Caco-2 (cell line): ENCODE measurements at regions not wholly inside any gene's neighbourhood (a gene's known extent, or its start where the extent isn't known, plus 50 kb on each side); places are given as distances from the start of the nearest gene placed in this dataset.

ENCODE experiments used
- BruUV-seq: library from RNA; stranded (reverse); fragments of 400-500 nt; replicated peaks from 2 replicates; lab custom pipeline; 2021; lab: Mats Ljungman, UMichigan
- CTCF ChIA-PET: fragments of 300-600 bp; sonication (Branson Sonifier 250); formaldehyde crosslinking; loops from one replicate; lab custom pipeline; 2022; ENCODE audit warnings: antibody characterized with exemption; lab: Charles Lee
- POLR2A ChIA-PET: fragments of 300-600 bp; sonication (Branson Sonifier 250); formaldehyde crosslinking; loops from one replicate; lab custom pipeline; 2022; ENCODE audit warnings: antibody characterized with exemption; lab: Charles Lee
- DNase-seq, 2 experiments: peaks; one replicate each; pipeline versions ENCODE4 v3.0.0 to v3.0.0-alpha.2; 2020 to 2022
- H3K27me3 ChIP-seq: replicated peaks from 2 replicates; pipeline ENCODE4 v1.6.0; 2011; ENCODE audit warnings: low read length; ENCODE audit not compliant: control insufficient read depth, insufficient read depth
- H3K36me3 ChIP-seq: 2 replicates; pipeline ENCODE4 v1.5.1; 2011; ENCODE audit warnings: low read length; ENCODE audit not compliant: control insufficient read depth, insufficient read depth
- H3K4me1 ChIP-seq: fragments of 250-450 bp; sonication (Bioruptor Pico); 2 replicates; pipeline ENCODE4 v1.5.1; 2020; ENCODE audit warnings: mild to moderate bottlenecking
- H3K4me3 ChIP-seq: 2 replicates; pipeline ENCODE4 v1.5.1; 2011; ENCODE audit warnings: low read depth, mild to moderate bottlenecking, control low read depth, low read length
- H3K9me3 ChIP-seq: fragments of 250-450 bp; sonication (Bioruptor Pico); 2 replicates; pipeline ENCODE4 v1.5.1; 2020; ENCODE audit warnings: mild to moderate bottlenecking, moderate library complexity
- H3K27ac Mint-ChIP-seq: one replicate; pipeline ENCODE4 v1.8.0; 2022; ENCODE audit warnings: mixed read lengths; ENCODE audit not compliant: unreplicated experiment
- H3K27me3 Mint-ChIP-seq: one replicate; pipeline ENCODE4 v1.8.0; 2022; ENCODE audit warnings: mixed read lengths; ENCODE audit not compliant: insufficient read depth, unreplicated experiment
- H3K36me3 Mint-ChIP-seq: one replicate; pipeline ENCODE4 v1.8.0; 2022; ENCODE audit warnings: mild to moderate bottlenecking, mixed read lengths; ENCODE audit not compliant: insufficient read depth, unreplicated experiment
- H3K4me1 Mint-ChIP-seq: one replicate; pipeline ENCODE4 v1.8.0; 2022; ENCODE audit warnings: low read depth, mixed read lengths; ENCODE audit not compliant: unreplicated experiment
- H3K4me3 Mint-ChIP-seq: one replicate; pipeline ENCODE4 v1.8.0; 2022; ENCODE audit warnings: mild to moderate bottlenecking, moderate library complexity, mixed read lengths; ENCODE audit not compliant: unreplicated experiment
- H3K9me3 Mint-ChIP-seq: one replicate; pipeline ENCODE4 v1.8.0; 2022; ENCODE audit warnings: mixed read lengths; ENCODE audit not compliant: unreplicated experiment
- intact Hi-C: fragments of 100-400 bp; cut with micrococcal nuclease; formaldehyde crosslinking; loops from one replicate; pipeline ENCODE4 v1.10.0; 2022; ENCODE audit not compliant: unreplicated experiment
- TF ChIP-seq, protein P1 (sequence below), 2 experiments: fragments of 200-600 bp in 1 of 2; IDR thresholded peaks; 1 replicate in 1 of 2; 2 replicates in 1 of 2; pipeline versions ENCODE4 v1.5.1 to v1.8.0; 2011 to 2022; ENCODE audit warnings: antibody characterized with exemption in 1 of 2, control low read depth in 1 of 2, inconsistent platforms in 1 of 2, low read depth in 1 of 2, low read length in 1 of 2, mild to moderate bottlenecking in 1 of 2, moderate library complexity in 1 of 2; ENCODE audit not compliant: insufficient read depth in 1 of 2, severe bottlenecking in 1 of 2, unreplicated experiment in 1 of 2

- Histone ChIP-seq H3K27me3 (no peaks in the 10 kb centered on the region), H3K4me1 (peaks cover 7% of the 10 kb centered on the region), H3K9me3 (no peaks in the 10 kb centered on the region), H3K4me3 (no peak overlapping the region), H3K36me3 (no peaks in the 10 kb centered on the region)
- Mint-ChIP-seq H3K27me3 (no peaks in the 10 kb centered on the region), H3K4me1 (peaks cover 9% of the 10 kb centered on the region), H3K9me3 (no peaks in the 10 kb centered on the region), H3K36me3 (no peaks in the 10 kb centered on the region), H3K4me3 (no peak overlapping the region), H3K27ac (no peak overlapping the region)
- DNase-seq = peak; percentile 55 to 75
- intact Hi-C loops = loop anchor here (1.0 kb wide), 1 partner anchor 32 kb away; no protein-coding TSS in a partner anchor
- ChIA-PET CTCF (no interaction called here), POLR2A (no interaction called here)
- BruUV-seq = no TSS peak
- TF ChIP-seq, protein P1, sequence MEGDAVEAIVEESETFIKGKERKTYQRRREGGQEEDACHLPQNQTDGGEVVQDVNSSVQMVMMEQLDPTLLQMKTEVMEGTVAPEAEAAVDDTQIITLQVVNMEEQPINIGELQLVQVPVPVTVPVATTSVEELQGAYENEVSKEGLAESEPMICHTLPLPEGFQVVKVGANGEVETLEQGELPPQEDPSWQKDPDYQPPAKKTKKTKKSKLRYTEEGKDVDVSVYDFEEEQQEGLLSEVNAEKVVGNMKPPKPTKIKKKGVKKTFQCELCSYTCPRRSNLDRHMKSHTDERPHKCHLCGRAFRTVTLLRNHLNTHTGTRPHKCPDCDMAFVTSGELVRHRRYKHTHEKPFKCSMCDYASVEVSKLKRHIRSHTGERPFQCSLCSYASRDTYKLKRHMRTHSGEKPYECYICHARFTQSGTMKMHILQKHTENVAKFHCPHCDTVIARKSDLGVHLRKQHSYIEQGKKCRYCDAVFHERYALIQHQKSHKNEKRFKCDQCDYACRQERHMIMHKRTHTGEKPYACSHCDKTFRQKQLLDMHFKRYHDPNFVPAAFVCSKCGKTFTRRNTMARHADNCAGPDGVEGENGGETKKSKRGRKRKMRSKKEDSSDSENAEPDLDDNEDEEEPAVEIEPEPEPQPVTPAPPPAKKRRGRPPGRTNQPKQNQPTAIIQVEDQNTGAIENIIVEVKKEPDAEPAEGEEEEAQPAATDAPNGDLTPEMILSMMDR (IDR thresholded peaks at IDR 0.05; ENCODE audit: insufficient read depth in 1 of 2, low read depth in 1 of 2, low read length in 1 of 2, severe bottlenecking in 1 of 2, unreplicated experiment in 1 of 2) = no peak
Measured at GRCh38 chr10:2111965-2112364, 374.6 kb upstream of the ADARB2 start.

GRCh38 chr10:2108496-2108895, 371.2 kb upstream of the ADARB2 start:
- Histone ChIP-seq H3K4me3 (no peak overlapping the region), H3K27me3 (no peaks in the 10 kb centered on the region), H3K36me3 (no peaks in the 10 kb centered on the region), H3K9me3 (no peaks in the 10 kb centered on the region), H3K4me1 (peaks cover 7% of the 10 kb centered on the region)
- intact Hi-C loops = no loop called here
- Mint-ChIP-seq H3K36me3 (no peaks in the 10 kb centered on the region), H3K9me3 (peaks cover 10% of the 10 kb centered on the region), H3K4me3 (no peak overlapping the region), H3K27ac (no peak overlapping the region), H3K4me1 (peaks cover 9% of the 10 kb centered on the region), H3K27me3 (no peaks in the 10 kb centered on the region)
- DNase-seq = no peak
- TF ChIP-seq, protein P1 (IDR thresholded peaks at IDR 0.05; ENCODE audit: insufficient read depth in 1 of 2, low read depth in 1 of 2, low read length in 1 of 2, severe bottlenecking in 1 of 2, unreplicated experiment in 1 of 2) = no peak
- BruUV-seq = no TSS peak
- ChIA-PET CTCF (no interaction called here), POLR2A (no interaction called here)

DNA sequence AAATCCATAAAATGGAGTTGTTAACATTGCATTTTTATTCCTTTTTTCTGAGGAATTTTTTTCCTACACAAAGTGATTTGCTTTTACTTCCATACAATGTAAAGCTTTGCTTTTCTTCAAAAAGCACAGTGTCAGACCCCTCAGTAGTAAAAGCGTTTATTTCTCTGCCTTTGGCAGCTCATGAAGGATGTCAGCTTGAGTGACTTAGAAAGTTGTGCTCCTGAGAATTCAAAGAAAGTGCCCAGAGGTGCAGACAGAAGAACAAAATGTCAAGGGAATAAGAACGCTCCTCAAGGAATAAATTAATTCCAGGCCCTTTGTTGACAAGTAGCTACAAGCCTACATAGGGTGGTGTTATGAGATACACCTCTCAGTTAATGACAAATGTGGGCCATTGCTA, 369.3 kb upstream of the ADARB2 start:
- CTCF ChIA-PET = no interaction called here
- BruUV-seq = no TSS peak
- H3K4me3 Mint-ChIP-seq = no peak overlapping the region
- Histone ChIP-seq H3K4me3 (no peak overlapping the region), H3K36me3 (no peaks in the 10 kb centered on the region), H3K27me3 (no peaks in the 10 kb centered on the region), H3K4me1 (no peaks in the 10 kb centered on the region), H3K9me3 (no peaks in the 10 kb centered on the region)
- peaks cover 10% of the 10 kb centered on the region for H3K9me3 Mint-ChIP-seq
- H3K27me3 Mint-ChIP-seq = no peaks in the 10 kb centered on the region
- POLR2A ChIA-PET = no interaction called here
- peaks cover under 1% of the 10 kb centered on the region for H3K4me1 Mint-ChIP-seq
- H3K36me3 Mint-ChIP-seq = no peaks in the 10 kb centered on the region
- intact Hi-C loops = no loop called here
- H3K27ac Mint-ChIP-seq = no peak overlapping the region
- TF ChIP-seq, protein P1 (IDR thresholded peaks at IDR 0.05; ENCODE audit: insufficient read depth in 1 of 2, low read depth in 1 of 2, low read length in 1 of 2, severe bottlenecking in 1 of 2, unreplicated experiment in 1 of 2) = no peak
- no peak for DNase-seq
